NOMO-1 treated with dmso at 0.1 percent for 144 hours (cell line): ENCODE measurements at regions not wholly inside any gene's neighbourhood (a gene's known extent, or its start where the extent isn't known, plus 50 kb on each side); places are given as distances from the start of the nearest gene placed in this dataset.
"Not testable (repeated sequence)": the region's sequence is repeated elsewhere in the genome, so short reads cannot be mapped to it uniquely, and the experiment has no call there.

Source experiments
- DNase-seq: peaks from one replicate; lab custom pipeline; 2025; ENCODE audit not compliant: unreplicated experiment; lab: John Stamatoyannopoulos, UW

GRCh38 chrX:110965409-110966090 is 130.4 kb upstream of the PAK3 start:
- DNase-seq = no peak

GRCh38 chrX:110964786-110965185 is 131.2 kb upstream of the PAK3 start:
- DNase-seq = no peak

- no peak for DNase-seq
Measured at GRCh38 chrX:110962451-110962850, 133.5 kb upstream of the PAK3 start.

GRCh38 chrX:110955706-110956105 is 140.3 kb upstream of the PAK3 start:
- no peak for DNase-seq

GRCh38 chrX:110954428-110955100 is 141.4 kb upstream of the PAK3 start:
- DNase-seq = no peak

GRCh38 chrX:110951472-110952269 is 144.3 kb upstream of the PAK3 start:
- no peak for DNase-seq

- DNase-seq = no peak
Measured at GRCh38 chrX:110944751-110945675, 149.4 kb upstream of the CHRDL1 start.

- DNase-seq = no peak
Measured at GRCh38 chrX:110944311-110944750, 148.7 kb upstream of the CHRDL1 start.

GRCh38 chrX:110941906-110942305 is 146.3 kb upstream of the CHRDL1 start:
- DNase-seq = no peak

- no peak for DNase-seq
Measured at GRCh38 chrX:110938977-110939732, 143.5 kb upstream of the CHRDL1 start.

- no peak for DNase-seq
Measured at GRCh38 chrX:110924871-110925270, 129.3 kb upstream of the CHRDL1 start.

- no peak for DNase-seq
Measured at GRCh38 chrX:110920991-110921390, 125.4 kb upstream of the CHRDL1 start.

GRCh38 chrX:110915570-110915969 is 120.0 kb upstream of the CHRDL1 start:
- DNase-seq = no peak

- DNase-seq = no peak
Measured at GRCh38 chrX:110915111-110915510, 119.5 kb upstream of the CHRDL1 start.

GRCh38 chrX:110914281-110914680 is 118.7 kb upstream of the CHRDL1 start:
- no peak for DNase-seq

- not testable (repeated sequence) for DNase-seq
Measured at GRCh38 chrX:110904747-110905146, 109.1 kb upstream of the CHRDL1 start.

- no peak for DNase-seq
Measured at GRCh38 chrX:110881971-110882370, 86.4 kb upstream of the CHRDL1 start.

GRCh38 chrX:110877326-110877725 is 81.7 kb upstream of the CHRDL1 start:
- no peak for DNase-seq

- no peak for DNase-seq
Measured at GRCh38 chrX:110871839-110872238, 76.2 kb upstream of the CHRDL1 start.

- no peak for DNase-seq
Measured at GRCh38 chrX:110866421-110866820, 70.8 kb upstream of the CHRDL1 start.
